GM19099 (cell line): ENCODE measurements at regions not wholly inside any gene's neighbourhood (a gene's known extent, or its start where the extent isn't known, plus 50 kb on each side); places are given as distances from the start of the nearest gene placed in this dataset.

Experiments
- POLR2A ChIP-seq: IDR thresholded peaks from 3 replicates; pipeline ENCODE4 v1.6.1; 2011; ENCODE audit warnings: low read depth; ENCODE audit not compliant: insufficient read length; ENCODE audit errors: extremely low read depth

- TF ChIP-seq POLR2A, result no peak
These were observed 189.1 kb upstream of the UBL3 start for GRCh38 chr13:30039511-30039911.

GRCh38 chr13:30038884-30039283, 188.5 kb upstream of the UBL3 start:
- TF ChIP-seq POLR2A, result no peak

GRCh38 chr13:30037766-30038165, 187.3 kb upstream of the UBL3 start:
- no peak for TF ChIP-seq POLR2A

GRCh38 chr13:30037306-30037705, 186.9 kb upstream of the UBL3 start:
- TF ChIP-seq POLR2A, result no peak

- TF ChIP-seq POLR2A, result no peak
These were observed 184.0 kb upstream of the UBL3 start for GRCh38 chr13:30034458-30034795.

GRCh38 chr13:30033681-30034457, 183.5 kb upstream of the UBL3 start:
- no peak for TF ChIP-seq POLR2A

- TF ChIP-seq POLR2A, result no peak
These were observed 181.8 kb upstream of the UBL3 start for GRCh38 chr13:30032263-30032662.

GRCh38 chr13:30031488-30031887, 181.1 kb upstream of the UBL3 start:
- TF ChIP-seq POLR2A, result no peak

- TF ChIP-seq POLR2A, result no peak
These were observed 179.8 kb upstream of the UBL3 start for GRCh38 chr13:30030141-30030750.

GRCh38 chr13:30027569-30028455, 177.4 kb upstream of the UBL3 start:
- TF ChIP-seq POLR2A, result no peak

- TF ChIP-seq POLR2A, result no peak
These were observed 176.5 kb upstream of the UBL3 start for GRCh38 chr13:30026909-30027308.

- no peak for TF ChIP-seq POLR2A
These were observed 175.7 kb upstream of the UBL3 start for GRCh38 chr13:30026093-30026492.

GRCh38 chr13:30025351-30025750, 174.9 kb upstream of the UBL3 start:
- TF ChIP-seq POLR2A, result no peak

GRCh38 chr13:30024125-30024865, 173.9 kb upstream of the UBL3 start:
- TF ChIP-seq POLR2A, result no peak
